Stimulated activated CD8-positive, alpha-beta memory T cell treated with anti-CD3 and anti-CD28 coated beads, Interleukin-7, amount 100 ng/mL, for 4 hours (primary cell): ENCODE measurements at regions not wholly inside any gene's neighbourhood (a gene's known extent, or its start where the extent isn't known, plus 50 kb on each side); places are given as distances from the start of the nearest gene placed in this dataset.

ENCODE experiments used
- DNase-seq, 2 donors: peaks; one replicate each; pipeline ENCODE4 v3.0.0-alpha.2; 2020; ENCODE audit warnings: low read depth in 2 of 2

DNA sequence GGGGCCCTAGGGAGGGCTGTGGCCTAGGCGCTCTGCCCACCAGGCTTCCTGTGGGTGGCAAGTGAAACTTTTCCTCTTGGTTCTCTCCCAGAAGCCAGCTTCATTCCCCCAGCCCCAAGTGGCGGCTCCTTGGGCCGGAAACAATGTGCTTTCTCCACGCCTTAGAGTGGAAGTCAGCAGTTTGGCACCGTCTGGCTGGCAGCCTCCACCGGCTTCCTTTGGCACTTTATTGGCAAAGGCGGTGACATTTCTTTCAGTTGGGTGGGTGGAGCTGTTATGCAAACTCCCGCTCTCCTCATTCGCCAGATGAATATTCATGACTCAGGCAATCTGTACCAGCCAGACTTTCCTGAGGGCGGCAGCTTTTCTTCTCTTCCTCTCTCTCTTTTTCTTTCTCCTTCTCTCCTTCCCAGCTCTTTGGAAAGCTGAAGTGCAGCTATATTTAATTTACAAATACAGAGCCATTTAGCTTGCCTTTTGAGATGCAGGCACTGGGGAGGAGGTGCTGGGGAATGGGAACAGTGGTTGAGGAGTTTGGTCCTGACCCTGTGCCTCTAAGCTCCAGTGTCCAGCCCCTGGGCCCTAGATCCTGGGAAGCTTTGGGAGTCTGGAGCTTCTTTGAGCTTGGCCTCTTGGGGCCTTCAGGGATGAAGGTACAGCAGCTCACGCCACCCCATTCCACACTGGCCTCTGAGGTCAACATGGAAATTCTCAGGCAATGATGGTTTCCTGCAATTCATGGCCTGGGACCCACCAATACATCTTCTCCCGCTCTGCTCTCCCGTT is 67.8 kb upstream of the POU3F1 start:
- DNase-seq: no peak

DNA sequence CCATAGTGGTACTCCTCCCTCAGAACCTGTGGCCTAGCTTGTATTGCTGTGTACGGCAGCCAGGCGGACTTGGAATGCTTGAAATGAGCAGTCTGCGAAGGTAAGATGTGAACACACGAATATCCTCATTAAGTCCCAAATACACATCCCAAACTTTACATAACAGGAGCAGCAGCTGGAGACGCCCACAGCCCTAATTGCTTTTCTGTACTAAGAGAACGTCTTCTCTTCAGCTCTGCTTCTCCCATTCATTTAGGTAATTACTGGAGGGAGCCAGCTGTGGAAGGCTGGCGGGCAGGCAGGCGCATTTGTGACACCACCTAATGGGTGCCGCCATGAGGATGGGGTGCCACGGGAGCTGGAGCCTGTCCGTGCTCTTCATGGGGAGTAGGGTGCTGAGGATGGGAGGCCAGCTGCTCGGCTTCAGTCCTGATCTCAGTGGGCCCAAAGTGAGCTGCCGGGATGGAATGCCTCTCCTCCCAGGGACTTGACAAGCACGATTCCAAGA is 66.6 kb upstream of the POU3F1 start:
- DNase-seq: no peak

DNA sequence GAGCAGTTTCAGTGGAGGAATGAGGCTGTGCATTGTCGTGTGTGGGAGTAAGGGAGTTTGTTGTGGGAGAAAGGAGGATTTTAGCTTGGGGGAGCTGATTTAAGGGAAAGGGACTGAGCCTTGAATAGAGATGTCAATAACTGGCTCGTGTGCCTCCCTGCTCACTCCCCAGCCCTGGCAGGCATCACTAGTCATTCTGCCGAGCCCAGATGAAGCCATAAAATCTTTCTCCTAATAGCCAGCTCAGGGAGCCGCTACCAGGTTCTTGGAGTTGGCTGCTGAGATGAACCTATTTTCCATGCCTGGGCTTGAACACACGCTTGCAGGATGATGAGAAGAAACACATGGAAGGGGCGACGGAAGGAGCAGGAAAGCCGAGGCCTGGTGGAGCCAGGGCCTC is 65.0 kb upstream of the POU3F1 start:
- no peak for DNase-seq

DNA sequence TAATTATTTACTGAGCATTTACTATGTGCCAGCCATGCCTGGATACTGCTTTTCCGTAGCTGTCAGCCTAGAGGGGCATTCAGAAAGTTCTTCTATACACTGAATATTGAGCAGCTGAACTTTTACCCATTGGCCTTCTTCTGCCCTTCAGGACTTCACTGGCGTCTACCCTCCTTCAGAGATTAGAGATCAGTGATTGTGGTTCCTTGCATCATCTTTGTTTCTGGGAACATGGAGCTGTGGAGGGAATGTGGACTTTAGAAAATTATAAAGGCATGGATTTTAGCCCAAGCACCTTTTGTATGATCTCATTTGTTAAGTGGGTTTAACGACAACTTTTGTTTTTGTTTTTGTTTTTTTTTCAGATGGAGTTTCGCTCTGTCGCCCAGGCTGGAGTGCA is 58.7 kb upstream of the POU3F1 start:
- no peak for DNase-seq

DNA sequence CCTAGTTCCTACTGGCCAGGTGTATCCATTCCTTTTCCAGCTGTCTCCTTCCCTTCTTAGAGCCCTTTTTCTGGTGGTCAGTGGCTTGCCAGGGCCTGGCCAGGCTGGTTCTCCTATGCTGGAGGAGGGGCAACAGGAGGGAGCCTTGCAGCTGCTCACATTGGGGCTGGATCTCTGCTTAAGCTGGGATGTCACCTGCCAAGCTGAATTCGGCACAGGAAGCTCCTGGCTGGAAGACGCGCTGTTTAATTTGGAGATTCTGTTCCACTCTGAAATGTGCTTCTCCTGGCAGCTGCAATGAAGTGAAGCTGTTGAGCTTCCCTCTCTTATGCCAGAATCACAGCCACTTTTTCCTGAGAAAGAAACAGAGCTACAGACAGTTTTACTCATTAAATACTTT is 56.0 kb upstream of the POU3F1 start:
- DNase-seq: no peak

DNA sequence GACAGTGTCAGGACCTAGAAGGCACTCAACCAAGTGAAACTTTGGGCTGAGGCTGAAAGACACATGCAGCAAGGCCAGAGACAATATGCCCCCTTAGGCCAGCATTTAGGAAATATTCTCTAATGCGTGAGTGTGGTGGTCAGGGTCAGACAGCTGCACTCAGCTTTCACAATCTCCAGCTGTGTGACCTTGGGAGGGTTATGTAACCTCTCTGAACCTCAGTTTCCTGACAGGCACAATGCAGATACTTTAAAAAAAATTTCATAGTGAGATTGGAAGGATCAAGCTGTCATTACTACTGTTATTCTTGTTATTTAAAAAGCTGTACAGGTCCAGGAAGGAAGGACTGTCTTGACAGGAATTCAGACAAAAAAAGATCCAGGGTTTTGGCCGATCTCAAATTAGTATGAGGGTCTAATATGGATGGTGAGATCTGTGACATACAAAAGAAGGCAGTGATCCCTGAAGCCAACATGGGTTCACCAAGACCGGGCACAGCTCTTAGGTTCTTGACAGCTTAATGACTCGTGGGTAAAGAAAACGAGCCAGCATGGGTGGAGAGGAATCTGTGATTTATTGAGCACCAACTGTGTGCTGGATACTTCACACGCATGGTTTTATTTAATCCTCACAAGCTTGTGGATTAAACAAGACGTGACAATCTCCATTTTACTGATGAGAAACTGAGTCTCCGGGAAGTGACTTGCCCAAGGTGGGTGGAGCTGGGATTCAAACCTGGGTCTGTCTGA is 54.6 kb upstream of the POU3F1 start:
- DNase-seq: no peak

DNA sequence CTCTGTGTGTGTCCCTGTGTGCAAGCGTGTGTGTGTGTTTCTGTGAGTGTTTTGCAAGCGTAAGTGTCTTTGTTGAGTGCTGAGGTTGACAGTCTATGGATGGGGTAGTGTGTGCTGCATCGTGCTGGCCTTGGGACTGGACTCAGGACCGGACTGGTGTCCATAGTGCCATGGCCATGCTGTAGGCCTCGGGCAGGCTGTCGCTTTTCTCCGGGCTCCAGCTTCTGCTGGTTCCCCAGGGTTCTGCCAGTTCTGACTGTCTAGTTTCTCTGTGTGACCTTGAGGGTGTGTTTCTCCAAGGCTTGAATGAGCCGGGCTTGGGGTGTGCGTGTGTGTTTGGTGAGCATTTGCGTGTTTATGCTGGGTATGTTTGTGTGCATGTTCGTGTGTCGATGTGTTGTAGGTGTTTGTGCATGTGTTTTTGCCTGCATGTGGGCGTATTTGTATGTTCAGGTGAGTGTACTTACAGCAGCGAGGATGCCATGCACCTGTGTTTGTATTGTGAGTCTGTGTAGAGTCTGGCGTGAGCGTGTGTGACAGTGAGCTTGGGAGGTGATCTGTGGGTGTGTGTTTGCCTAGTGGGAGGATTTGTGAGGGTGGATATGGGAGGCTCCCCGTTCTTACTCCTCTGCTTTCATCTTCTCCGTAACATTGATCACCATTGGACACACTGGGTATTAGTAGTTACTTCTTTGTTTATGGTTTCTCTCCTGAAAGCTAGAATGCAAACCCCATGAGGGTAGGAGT is 51.7 kb upstream of the POU3F1 start:
- DNase-seq: no peak

DNA sequence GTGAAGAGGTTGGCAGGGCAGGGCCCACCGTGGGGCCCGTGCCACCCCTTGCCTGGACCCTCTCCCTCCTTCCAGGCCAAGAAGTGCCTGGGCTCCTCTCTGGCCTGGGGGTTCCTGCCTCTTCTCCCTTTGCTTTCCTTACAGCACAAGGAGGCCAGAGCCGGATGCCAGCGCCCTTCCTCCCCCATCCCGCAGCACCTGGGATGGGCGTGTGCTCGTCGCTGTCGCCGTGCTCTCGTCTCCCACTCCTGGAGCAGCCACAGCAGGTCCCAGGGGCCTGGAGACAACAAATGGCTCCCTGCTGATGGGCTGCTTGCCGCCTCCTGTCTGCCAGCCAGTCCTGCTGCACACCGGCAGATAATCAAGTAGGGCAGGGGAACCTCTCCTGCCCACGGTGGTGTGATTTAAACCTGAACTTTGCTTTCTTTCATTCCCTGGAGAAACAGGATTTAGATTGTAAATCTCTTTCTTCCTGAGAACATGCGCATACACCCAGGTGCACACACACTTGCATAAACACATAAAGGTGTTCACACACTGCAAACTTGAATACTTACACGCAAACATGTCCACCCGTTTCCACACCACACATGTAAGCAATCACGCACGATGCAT is 50.8 kb upstream of the POU3F1 start:
- DNase-seq: no peak
